GM18508 (cell line): ENCODE measurements at regions not wholly inside any gene's neighbourhood (a gene's known extent, or its start where the extent isn't known, plus 50 kb on each side); places are given as distances from the start of the nearest gene placed in this dataset.
"Not testable (repeated sequence)": the region's sequence is repeated elsewhere in the genome, so short reads cannot be mapped to it uniquely, and the experiment has no call there.

Source experiments
- ATAC-seq: cut with Tn5 transposase; IDR thresholded peaks from one replicate; pipeline ENCODE4 v1.9.1; 2021; ENCODE audit warnings: moderate number of reproducible peaks; ENCODE audit not compliant: insufficient read depth, unreplicated experiment

- no peak for ATAC-seq
These were observed 1260.3 kb downstream of the XPNPEP1 start for GRCh38 chr10:108662975-108663374.

- ATAC-seq: no peak
These were observed 1268.3 kb downstream of the XPNPEP1 start for GRCh38 chr10:108655057-108655456.

- no peak for ATAC-seq
These were observed 1269.8 kb downstream of the XPNPEP1 start for GRCh38 chr10:108653531-108653930.

GRCh38 chr10:108639010-108639409 is 1284.3 kb downstream of the XPNPEP1 start:
- ATAC-seq: no peak

GRCh38 chr10:108638225-108638624 is 1285.1 kb downstream of the XPNPEP1 start:
- no peak for ATAC-seq

GRCh38 chr10:108633046-108633445 is 1290.3 kb downstream of the XPNPEP1 start:
- no peak for ATAC-seq

- ATAC-seq: no peak
These were observed 1291.2 kb downstream of the XPNPEP1 start for GRCh38 chr10:108632144-108632543.

GRCh38 chr10:108631332-108631731 is 1292.0 kb downstream of the XPNPEP1 start:
- ATAC-seq: peak; percentile 93

- ATAC-seq: no peak
These were observed 1293.5 kb downstream of the XPNPEP1 start for GRCh38 chr10:108629834-108630233.

- ATAC-seq: no peak
These were observed 1299.3 kb downstream of the XPNPEP1 start for GRCh38 chr10:108624052-108624451.

GRCh38 chr10:108620821-108621534 is 1302.3 kb downstream of the XPNPEP1 start:
- ATAC-seq: no peak

- no peak for ATAC-seq
These were observed 1306.6 kb downstream of the XPNPEP1 start for GRCh38 chr10:108616559-108617285.

- ATAC-seq: no peak
These were observed 1307.6 kb downstream of the XPNPEP1 start for GRCh38 chr10:108615576-108616320.

GRCh38 chr10:108612485-108612884 is 1310.8 kb downstream of the XPNPEP1 start:
- ATAC-seq: no peak

- ATAC-seq: peak; percentile 71
These were observed 1314.5 kb downstream of the XPNPEP1 start for GRCh38 chr10:108608860-108609259.

GRCh38 chr10:108601851-108602250 is 1321.5 kb downstream of the XPNPEP1 start:
- ATAC-seq: no peak

GRCh38 chr10:108600511-108600910 is 1322.8 kb downstream of the XPNPEP1 start:
- ATAC-seq: not testable (repeated sequence)

GRCh38 chr10:108599317-108599716 is 1324.0 kb downstream of the XPNPEP1 start:
- ATAC-seq: peak; percentile 61

- ATAC-seq: no peak
These were observed 1324.5 kb downstream of the XPNPEP1 start for GRCh38 chr10:108598831-108599230.

GRCh38 chr10:108598320-108598695 is 1325.0 kb downstream of the XPNPEP1 start:
- ATAC-seq: no peak

GRCh38 chr10:108597657-108598319 is 1325.5 kb downstream of the XPNPEP1 start:
- ATAC-seq: no peak
